ENCODE measurements at regions not wholly inside any gene's neighbourhood (a gene's known extent, or its start where the extent isn't known, plus 50 kb on each side); places are given as distances from the start of the nearest gene placed in this dataset.

- TF ChIP-seq EZH2 (IDR thresholded peaks at IDR 0.05; ENCODE audit: borderline replicate concordance, low read depth, low read length, severe bottlenecking), result no peak
- TF ChIP-seq, protein P1, sequence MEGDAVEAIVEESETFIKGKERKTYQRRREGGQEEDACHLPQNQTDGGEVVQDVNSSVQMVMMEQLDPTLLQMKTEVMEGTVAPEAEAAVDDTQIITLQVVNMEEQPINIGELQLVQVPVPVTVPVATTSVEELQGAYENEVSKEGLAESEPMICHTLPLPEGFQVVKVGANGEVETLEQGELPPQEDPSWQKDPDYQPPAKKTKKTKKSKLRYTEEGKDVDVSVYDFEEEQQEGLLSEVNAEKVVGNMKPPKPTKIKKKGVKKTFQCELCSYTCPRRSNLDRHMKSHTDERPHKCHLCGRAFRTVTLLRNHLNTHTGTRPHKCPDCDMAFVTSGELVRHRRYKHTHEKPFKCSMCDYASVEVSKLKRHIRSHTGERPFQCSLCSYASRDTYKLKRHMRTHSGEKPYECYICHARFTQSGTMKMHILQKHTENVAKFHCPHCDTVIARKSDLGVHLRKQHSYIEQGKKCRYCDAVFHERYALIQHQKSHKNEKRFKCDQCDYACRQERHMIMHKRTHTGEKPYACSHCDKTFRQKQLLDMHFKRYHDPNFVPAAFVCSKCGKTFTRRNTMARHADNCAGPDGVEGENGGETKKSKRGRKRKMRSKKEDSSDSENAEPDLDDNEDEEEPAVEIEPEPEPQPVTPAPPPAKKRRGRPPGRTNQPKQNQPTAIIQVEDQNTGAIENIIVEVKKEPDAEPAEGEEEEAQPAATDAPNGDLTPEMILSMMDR (IDR thresholded peaks at IDR 0.05; ENCODE audit: borderline replicate concordance, extremely low read depth, low read length, poor library complexity, severe bottlenecking), result no peak
Measured at GRCh38 chr4:179678093-179678814, 2236.0 kb upstream of the AGA start.
